Endothelial cell (in vitro differentiated cells): ENCODE measurements at regions not wholly inside any gene's neighbourhood (a gene's known extent, or its start where the extent isn't known, plus 50 kb on each side); places are given as distances from the start of the nearest gene placed in this dataset.
A peak's percentile ranks its signal among the peaks of the same experiment; 100 is the strongest.
"Not testable (repeated sequence)": the region's sequence is repeated elsewhere in the genome, so short reads cannot be mapped to it uniquely, and the experiment has no call there.

ENCODE experiments used
- DNase-seq: peaks from one replicate; pipeline ENCODE4 v3.0.0; 2021; ENCODE audit warnings: low spot score
- H3K27ac Mint-ChIP-seq: one replicate; pipeline ENCODE4 v1.8.0; 2021; ENCODE audit warnings: mixed read lengths, inconsistent platforms; ENCODE audit not compliant: unreplicated experiment
- H3K27me3 Mint-ChIP-seq: one replicate; pipeline ENCODE4 v1.8.0; 2021; ENCODE audit warnings: mild to moderate bottlenecking, moderate library complexity, mixed read lengths, inconsistent platforms; ENCODE audit not compliant: unreplicated experiment
- H3K36me3 Mint-ChIP-seq: one replicate; pipeline ENCODE4 v1.8.0; 2021; ENCODE audit warnings: mild to moderate bottlenecking, low read depth, mixed read lengths, inconsistent platforms; ENCODE audit not compliant: unreplicated experiment
- H3K4me1 Mint-ChIP-seq: one replicate; pipeline ENCODE4 v1.8.0; 2021; ENCODE audit warnings: mild to moderate bottlenecking, mixed read lengths, inconsistent platforms; ENCODE audit not compliant: unreplicated experiment
- H3K4me3 Mint-ChIP-seq: one replicate; pipeline ENCODE4 v1.8.0; 2021; ENCODE audit warnings: mild to moderate bottlenecking, mixed read lengths, inconsistent platforms; ENCODE audit not compliant: unreplicated experiment
- H3K9me3 Mint-ChIP-seq: one replicate; pipeline ENCODE4 v1.8.0; 2021; ENCODE audit warnings: mixed read lengths, inconsistent platforms; ENCODE audit not compliant: unreplicated experiment
- TF ChIP-seq, protein P1 (sequence below): fragments of 200-600 bp; sonication (generic); IDR thresholded peaks from one replicate; pipeline ENCODE4 v1.5.0; 2021; ENCODE audit warnings: antibody characterized with exemption; ENCODE audit not compliant: unreplicated experiment

DNA sequence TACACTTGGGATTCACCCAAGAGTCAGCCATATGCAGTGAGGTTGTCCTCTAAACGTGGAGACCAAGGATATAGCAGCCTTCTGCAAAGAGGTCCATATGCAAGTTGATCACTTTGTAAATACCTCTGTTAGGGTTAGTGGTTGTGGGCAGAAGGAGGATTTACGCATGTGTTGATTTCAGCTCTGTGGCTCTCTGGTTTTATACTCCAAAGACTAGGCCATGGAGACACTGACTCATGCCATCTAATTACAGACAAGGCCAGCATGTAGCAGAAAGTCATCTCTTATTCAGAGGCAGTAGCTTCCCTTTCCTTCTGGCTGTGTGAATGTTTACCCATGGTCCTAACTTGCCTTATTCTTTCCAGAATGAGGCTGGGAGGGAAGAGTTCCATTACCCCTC is 140.9 kb upstream of the GOLGA6L4 start:
- not testable (repeated sequence) for H3K4me3 Mint-ChIP-seq, H3K9me3 Mint-ChIP-seq, H3K36me3 Mint-ChIP-seq, H3K27me3 Mint-ChIP-seq, DNase-seq, H3K27ac Mint-ChIP-seq
- peaks cover 13% of the 10 kb centered on the region for H3K4me1 Mint-ChIP-seq

GRCh38 chr15:84097053-84097452 is 138.5 kb upstream of the GOLGA6L4 start:
- H3K27me3 Mint-ChIP-seq, DNase-seq, H3K36me3 Mint-ChIP-seq, H3K27ac Mint-ChIP-seq, H3K4me3 Mint-ChIP-seq, H3K9me3 Mint-ChIP-seq: not testable (repeated sequence)
- H3K4me1 Mint-ChIP-seq = peaks cover 15% of the 10 kb centered on the region

DNA sequence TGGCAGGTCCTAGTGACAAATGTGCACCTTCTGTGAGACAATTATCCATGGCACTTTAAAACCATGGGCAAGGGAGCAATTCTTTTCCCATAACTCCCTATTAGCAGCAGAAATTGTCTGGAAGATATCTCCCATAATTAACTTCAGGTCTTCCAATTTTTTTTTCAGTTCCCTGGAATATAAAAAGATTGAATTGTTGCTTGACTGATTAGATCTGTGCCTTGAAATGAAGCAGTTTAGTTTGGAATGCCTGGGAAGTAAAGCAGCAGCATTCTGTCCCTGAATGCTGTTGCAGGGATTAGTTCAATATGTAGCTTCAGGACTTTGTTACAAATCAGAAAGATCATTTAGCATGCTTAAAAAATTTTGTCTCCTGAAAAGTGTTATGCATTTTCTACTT is 137.0 kb upstream of the GOLGA6L4 start:
- Mint-ChIP-seq H3K27me3 (peaks cover 1% of the 10 kb centered on the region), H3K36me3 (no peaks in the 10 kb centered on the region), H3K4me1 (peaks cover 21% of the 10 kb centered on the region), H3K27ac (peak overlapping the region; percentile 99), H3K9me3 (no peaks in the 10 kb centered on the region), H3K4me3 (no peak overlapping the region)
- TF ChIP-seq, protein P1, sequence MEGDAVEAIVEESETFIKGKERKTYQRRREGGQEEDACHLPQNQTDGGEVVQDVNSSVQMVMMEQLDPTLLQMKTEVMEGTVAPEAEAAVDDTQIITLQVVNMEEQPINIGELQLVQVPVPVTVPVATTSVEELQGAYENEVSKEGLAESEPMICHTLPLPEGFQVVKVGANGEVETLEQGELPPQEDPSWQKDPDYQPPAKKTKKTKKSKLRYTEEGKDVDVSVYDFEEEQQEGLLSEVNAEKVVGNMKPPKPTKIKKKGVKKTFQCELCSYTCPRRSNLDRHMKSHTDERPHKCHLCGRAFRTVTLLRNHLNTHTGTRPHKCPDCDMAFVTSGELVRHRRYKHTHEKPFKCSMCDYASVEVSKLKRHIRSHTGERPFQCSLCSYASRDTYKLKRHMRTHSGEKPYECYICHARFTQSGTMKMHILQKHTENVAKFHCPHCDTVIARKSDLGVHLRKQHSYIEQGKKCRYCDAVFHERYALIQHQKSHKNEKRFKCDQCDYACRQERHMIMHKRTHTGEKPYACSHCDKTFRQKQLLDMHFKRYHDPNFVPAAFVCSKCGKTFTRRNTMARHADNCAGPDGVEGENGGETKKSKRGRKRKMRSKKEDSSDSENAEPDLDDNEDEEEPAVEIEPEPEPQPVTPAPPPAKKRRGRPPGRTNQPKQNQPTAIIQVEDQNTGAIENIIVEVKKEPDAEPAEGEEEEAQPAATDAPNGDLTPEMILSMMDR = no peak
- DNase-seq = no peak

DNA sequence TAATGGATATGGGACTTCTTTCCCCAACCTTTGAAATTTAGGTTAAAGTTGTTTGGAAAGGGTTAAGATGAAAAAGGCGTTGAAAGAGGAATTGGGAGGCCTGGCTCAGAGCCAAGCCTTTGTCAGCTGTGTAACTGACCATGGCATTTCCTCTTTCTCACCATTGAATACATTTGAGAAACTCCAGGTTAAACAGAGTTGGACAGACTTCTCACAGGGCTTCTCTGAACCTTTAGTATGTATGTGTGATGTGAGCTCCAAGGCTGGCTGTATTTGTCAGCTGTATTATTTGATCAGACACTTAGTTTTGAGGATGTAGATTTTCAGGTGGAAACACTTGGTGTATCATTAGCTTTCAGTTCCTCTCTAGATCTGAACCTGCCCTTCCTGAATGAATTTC is 136.4 kb upstream of the GOLGA6L4 start:
- Mint-ChIP-seq H3K27ac (peak overlapping the region; percentile 99), H3K4me3 (no peak overlapping the region), H3K36me3 (no peaks in the 10 kb centered on the region), H3K27me3 (peaks cover 3% of the 10 kb centered on the region), H3K4me1 (peaks cover 22% of the 10 kb centered on the region), H3K9me3 (no peaks in the 10 kb centered on the region)
- TF ChIP-seq, protein P1 = no peak
- peak; percentile 49 for DNase-seq

DNA sequence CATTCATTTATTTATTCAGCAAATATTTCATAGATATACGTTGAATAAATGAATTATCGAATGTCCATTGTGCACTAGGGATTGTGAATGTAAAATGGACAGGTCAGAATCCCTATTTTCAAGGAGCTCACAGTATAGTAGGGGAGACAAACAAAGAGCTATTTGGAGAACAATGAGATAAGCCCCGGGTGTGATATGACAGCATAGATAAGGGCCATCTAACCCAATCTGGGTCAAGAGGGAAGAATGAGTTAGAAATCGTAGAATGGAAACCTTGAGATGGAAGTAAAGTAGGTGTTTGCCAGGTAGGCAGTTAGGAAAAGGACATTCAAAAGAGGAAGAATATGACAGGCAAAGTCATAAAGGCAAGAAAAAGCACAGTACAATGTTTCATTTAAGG is 132.2 kb upstream of the GOLGA6L4 start:
- Mint-ChIP-seq H3K27me3 (peaks cover 3% of the 10 kb centered on the region), H3K36me3 (no peaks in the 10 kb centered on the region), H3K9me3 (no peaks in the 10 kb centered on the region), H3K27ac (no peak overlapping the region), H3K4me1 (peaks cover 20% of the 10 kb centered on the region), H3K4me3 (no peak overlapping the region)
- TF ChIP-seq, protein P1 = no peak
- no peak for DNase-seq

GRCh38 chr15:84104853-84105252 is 130.7 kb upstream of the GOLGA6L4 start:
- no peak overlapping the region for H3K4me3 Mint-ChIP-seq
- H3K9me3 Mint-ChIP-seq = no peaks in the 10 kb centered on the region
- peaks cover 9% of the 10 kb centered on the region for H3K4me1 Mint-ChIP-seq
- H3K36me3 Mint-ChIP-seq = no peaks in the 10 kb centered on the region
- no peak for DNase-seq
- H3K27me3 Mint-ChIP-seq = peaks cover 3% of the 10 kb centered on the region
- TF ChIP-seq, protein P1 = no peak
- H3K27ac Mint-ChIP-seq = no peak overlapping the region
